ENCODE measurements at regions not wholly inside any gene's neighbourhood (a gene's known extent, or its start where the extent isn't known, plus 50 kb on each side); places are given as distances from the start of the nearest gene placed in this dataset.

- TF ChIP-seq SUZ12 (IDR thresholded peaks at IDR 0.05; ENCODE audit: extremely low read depth, insufficient read depth, insufficient read length) (no peak), YY1 (IDR thresholded peaks at IDR 0.05; ENCODE audit: insufficient read depth, insufficient read length) (no peak), ZNF274 (IDR thresholded peaks at IDR 0.05; ENCODE audit: low read depth, low read length) (no peak)
Measured at GRCh38 chr2:23007631-23008235, 377.2 kb upstream of the KLHL29 start.
